MM.1S (cell line): ENCODE measurements at regions not wholly inside any gene's neighbourhood (a gene's known extent, or its start where the extent isn't known, plus 50 kb on each side); places are given as distances from the start of the nearest gene placed in this dataset.

Source experiments
- DNase-seq: peaks from one replicate; pipeline ENCODE4 v3.0.0-alpha.2; 2015
- H2AFZ ChIP-seq: fragments of 300-600 bp; sonication (generic); 2 replicates; pipeline ENCODE4 v1.6.0; 2016; ENCODE audit warnings: antibody characterized with exemption, low read length
- H3F3A ChIP-seq: fragments of 300-600 bp; sonication (generic); 2 replicates; pipeline ENCODE4 v1.6.1; 2016; ENCODE audit warnings: mild to moderate bottlenecking, antibody characterized with exemption, low read length, moderate library complexity, mixed read lengths; ENCODE audit not compliant: insufficient read depth
- H3K27ac ChIP-seq: fragments of 300-600 bp; sonication (generic); 2 replicates; pipeline ENCODE4 v1.5.1; 2016; ENCODE audit warnings: mild to moderate bottlenecking, low read length
- H3K27me3 ChIP-seq: fragments of 300-600 bp; sonication (generic); replicated peaks from 2 replicates; pipeline ENCODE4 v1.6.0; 2016; ENCODE audit warnings: low read length; ENCODE audit not compliant: insufficient read depth
- H3K36me3 ChIP-seq: fragments of 300-600 bp; sonication (generic); replicated peaks from 2 replicates; pipeline ENCODE4 v1.6.1; 2016; ENCODE audit warnings: mild to moderate bottlenecking, low read length, mixed read lengths; ENCODE audit not compliant: insufficient read depth
- H3K4me1 ChIP-seq: fragments of 300-600 bp; sonication (generic); 2 replicates; pipeline ENCODE4 v1.6.1; 2016; ENCODE audit warnings: low read length, mixed read lengths
- H3K4me2 ChIP-seq: fragments of 300-600 bp; sonication (generic); 2 replicates; pipeline ENCODE4 v1.6.0; 2016; ENCODE audit warnings: low read depth, low read length
- H3K4me3 ChIP-seq: fragments of 300-600 bp; sonication (generic); 2 replicates; pipeline ENCODE4 v1.5.1; 2016; ENCODE audit warnings: low read length, mixed read lengths
- H3K79me2 ChIP-seq: fragments of 300-600 bp; sonication (generic); 2 replicates; pipeline ENCODE4 v1.6.1; 2016; ENCODE audit warnings: mixed run types, low read length, mixed read lengths
- H3K9ac ChIP-seq: fragments of 300-600 bp; sonication (generic); 2 replicates; pipeline ENCODE4 v1.6.1; 2016; ENCODE audit warnings: low read length, mixed read lengths
- H3K9me2 ChIP-seq: fragments of 300-600 bp; sonication (generic); replicated peaks from 2 replicates; pipeline ENCODE4 v1.6.1; 2016; ENCODE audit warnings: mild to moderate bottlenecking, low read length, mixed read lengths; ENCODE audit not compliant: insufficient read depth
- H3K9me3 ChIP-seq: fragments of 300-600 bp; sonication (generic); replicated peaks from 2 replicates; pipeline ENCODE4 v1.6.1; 2016; ENCODE audit warnings: mild to moderate bottlenecking, low read length, mixed read lengths; ENCODE audit not compliant: insufficient read depth
- H4K20me1 ChIP-seq: fragments of 300-600 bp; sonication (generic); 2 replicates; pipeline ENCODE4 v1.6.1; 2016; ENCODE audit warnings: mild to moderate bottlenecking, low read length, moderate library complexity, mixed read lengths; ENCODE audit not compliant: insufficient read depth
- CTCF ChIP-seq: fragments of 300-600 bp; sonication (generic); IDR thresholded peaks from 2 replicates; pipeline ENCODE4 v1.5.1; 2016; ENCODE audit warnings: antibody characterized with exemption, low read length, mixed read lengths
- EZH2 ChIP-seq: fragments of 300-600 bp; sonication (generic); optimal IDR thresholded peaks from 2 replicates; pipeline ENCODE3; 2017; ENCODE audit warnings: low read depth, mild to moderate bottlenecking, antibody characterized with exemption, low read length, mixed read lengths
- EZH2phosphoT487 ChIP-seq: fragments of 300-600 bp; sonication (generic); IDR thresholded peaks from 2 replicates; pipeline ENCODE4 v1.6.1; 2018; ENCODE audit warnings: antibody characterized with exemption, low read length

- Histone ChIP-seq H3K36me3 (no peaks in the 10 kb centered on the region), H3K9ac (no peak overlapping the region), H4K20me1 (no peaks in the 10 kb centered on the region), H3K27me3 (no peaks in the 10 kb centered on the region), H3K27ac (no peak overlapping the region), H3F3A (no peaks in the 10 kb centered on the region), H3K9me2 (no peaks in the 10 kb centered on the region), H3K9me3 (no peaks in the 10 kb centered on the region), H2AFZ (no peak overlapping the region), H3K4me3 (no peak overlapping the region), H3K4me2 (no peak overlapping the region), H3K79me2 (no peaks in the 10 kb centered on the region), H3K4me1 (no peaks in the 10 kb centered on the region)
- TF ChIP-seq EZH2phosphoT487 (no peak), EZH2 (no peak), CTCF (no peak)
- DNase-seq = no peak
These were observed 374.8 kb downstream of the ZFHX3 start for GRCh38 chr16:72673118-72673517.

GRCh38 chr16:72666267-72666666 is 381.7 kb downstream of the ZFHX3 start:
- Histone ChIP-seq H3K4me2 (no peak overlapping the region), H3K9me3 (no peaks in the 10 kb centered on the region), H4K20me1 (no peaks in the 10 kb centered on the region), H3K4me1 (no peaks in the 10 kb centered on the region), H3F3A (no peaks in the 10 kb centered on the region), H3K9me2 (no peaks in the 10 kb centered on the region), H2AFZ (no peak overlapping the region), H3K27ac (no peak overlapping the region), H3K79me2 (no peaks in the 10 kb centered on the region), H3K4me3 (no peak overlapping the region), H3K36me3 (no peaks in the 10 kb centered on the region), H3K27me3 (no peaks in the 10 kb centered on the region), H3K9ac (no peak overlapping the region)
- DNase-seq = no peak
- TF ChIP-seq EZH2phosphoT487 = no peak
- TF ChIP-seq CTCF = no peak
- TF ChIP-seq EZH2 = no peak

GRCh38 chr16:72665701-72666100 is 382.2 kb downstream of the ZFHX3 start:
- TF ChIP-seq CTCF = no peak
- Histone ChIP-seq H3K27ac (no peak overlapping the region), H3K4me2 (peak overlapping the region; percentile 72), H3K9me3 (no peaks in the 10 kb centered on the region), H3K79me2 (no peaks in the 10 kb centered on the region), H3F3A (no peaks in the 10 kb centered on the region), H2AFZ (peak overlapping the region; percentile 83), H3K4me3 (peak overlapping the region; percentile 75), H3K9ac (peak overlapping the region; percentile 57; the same call in 1 of the 2 replicates), H3K4me1 (no peaks in the 10 kb centered on the region), H4K20me1 (no peaks in the 10 kb centered on the region), H3K36me3 (no peaks in the 10 kb centered on the region), H3K27me3 (no peaks in the 10 kb centered on the region), H3K9me2 (no peaks in the 10 kb centered on the region)
- no peak for DNase-seq
